GM04504 (cell line): ENCODE measurements at regions not wholly inside any gene's neighbourhood (a gene's known extent, or its start where the extent isn't known, plus 50 kb on each side); places are given as distances from the start of the nearest gene placed in this dataset.
A peak's percentile ranks its signal among the peaks of the same experiment; 100 is the strongest.
"Not testable (repeated sequence)": the region's sequence is repeated elsewhere in the genome, so short reads cannot be mapped to it uniquely, and the experiment has no call there.

ENCODE experiments used
- DNase-seq: peaks from one replicate; pipeline ENCODE4 v3.0.0-alpha.2; 2012; ENCODE audit warnings: low read depth

GRCh38 chr2:172261292-172261691, 158.6 kb upstream of the DLX2 start:
- DNase-seq, result no peak

DNA sequence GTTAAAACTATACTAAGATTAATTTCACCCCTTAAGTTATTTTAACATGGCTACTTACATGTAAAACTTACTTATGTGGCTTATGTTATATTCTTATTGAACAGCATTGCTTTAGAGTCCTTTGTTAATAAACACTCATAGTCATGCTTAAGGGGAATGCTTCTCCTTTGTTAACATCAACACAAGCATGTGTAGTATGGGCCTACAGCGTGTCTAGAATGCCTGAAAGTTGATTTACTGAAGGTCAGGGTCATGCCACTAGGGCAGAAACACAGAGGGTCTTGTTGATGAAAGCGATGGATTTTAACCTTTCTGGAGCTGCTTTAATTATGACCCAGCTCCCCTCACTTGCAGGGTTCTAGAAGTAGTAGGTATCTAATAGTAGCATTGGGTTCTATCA, 159.8 kb upstream of the DLX2 start:
- DNase-seq, result no peak

- DNase-seq, result not testable (repeated sequence)
These were observed 162.1 kb upstream of the DLX2 start for GRCh38 chr2:172264820-172265219.

DNA sequence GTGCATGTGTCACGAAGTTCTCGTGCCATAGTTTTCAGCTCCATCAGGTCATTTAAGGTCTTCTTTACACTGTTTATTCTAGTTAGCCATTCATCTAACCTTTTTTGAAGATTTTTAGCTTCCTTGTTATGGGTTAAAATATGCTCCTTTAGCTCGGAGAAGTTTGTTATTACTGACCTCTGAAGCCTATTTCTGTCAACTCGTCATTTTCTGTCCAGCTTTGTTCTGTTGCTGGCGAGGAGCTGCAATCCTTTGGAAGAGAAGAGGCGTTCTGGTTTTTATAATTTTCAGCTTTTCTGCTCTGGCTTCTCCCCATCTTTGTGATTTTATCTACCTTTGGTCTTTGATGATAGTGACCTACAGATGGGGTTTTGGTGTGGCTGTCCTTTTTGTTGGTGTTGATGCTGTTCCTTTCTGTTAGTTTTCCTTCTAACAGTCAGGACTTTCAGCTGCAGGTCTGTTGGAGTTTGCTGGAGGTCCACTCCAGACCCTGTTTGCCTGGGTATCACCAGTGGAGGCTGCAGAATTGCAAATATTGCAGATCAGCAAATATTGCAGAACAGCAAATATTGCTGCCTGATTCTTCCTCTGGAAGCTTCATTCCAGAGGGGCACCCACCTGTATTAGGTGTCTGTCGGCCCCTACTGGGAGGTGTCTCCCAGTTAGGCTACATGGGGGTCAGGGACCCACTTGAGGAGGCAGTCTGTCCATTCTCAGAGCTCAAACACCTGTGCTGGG, 157.7 kb upstream of the ITGA6 start:
- DNase-seq, result not testable (repeated sequence)

GRCh38 chr2:172270278-172271079, 156.9 kb upstream of the ITGA6 start:
- no peak for DNase-seq

DNA sequence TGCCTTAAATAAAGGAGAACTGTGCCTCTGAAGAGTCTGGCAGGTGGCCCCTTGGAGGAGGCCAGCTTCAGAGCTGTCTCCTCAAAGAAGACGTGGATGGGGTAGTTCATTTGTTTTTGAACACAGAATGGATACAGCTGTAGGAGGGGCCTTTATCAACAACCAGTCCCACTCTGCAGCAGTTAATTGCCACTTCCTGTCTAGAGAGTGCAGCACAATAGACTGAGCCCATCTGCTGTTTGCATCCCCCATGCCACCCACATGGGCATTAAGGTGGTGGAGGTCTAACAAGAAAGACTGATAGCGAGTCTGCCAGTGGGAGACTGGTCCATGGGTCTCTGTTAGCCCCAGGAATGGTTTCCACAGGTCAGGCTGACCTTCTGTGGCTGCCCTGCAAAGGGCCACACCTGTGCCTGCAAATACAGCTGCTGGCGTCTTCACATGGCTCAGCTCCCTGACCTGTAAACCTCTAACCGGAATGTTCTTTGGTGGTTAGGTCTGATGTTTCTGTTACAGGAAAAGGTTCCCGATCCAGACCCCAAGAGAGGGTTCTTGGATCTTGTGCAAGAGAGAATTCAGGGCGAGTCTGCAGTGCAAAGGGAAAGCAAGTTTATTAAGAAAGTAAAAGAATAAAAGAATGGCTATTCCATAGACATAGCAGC, 153.3 kb upstream of the ITGA6 start:
- no peak for DNase-seq

- DNase-seq, result no peak
These were observed 152.1 kb upstream of the ITGA6 start for GRCh38 chr2:172275239-172275638.

- DNase-seq, result no peak
These were observed 150.4 kb upstream of the ITGA6 start for GRCh38 chr2:172276961-172277360.

- no peak for DNase-seq
These were observed 148.7 kb upstream of the ITGA6 start for GRCh38 chr2:172278667-172279066.

- no peak for DNase-seq
These were observed 148.2 kb upstream of the ITGA6 start for GRCh38 chr2:172279214-172279613.

- no peak for DNase-seq
These were observed 147.6 kb upstream of the ITGA6 start for GRCh38 chr2:172279813-172280212.

- no peak for DNase-seq
These were observed 146.6 kb upstream of the ITGA6 start for GRCh38 chr2:172280571-172281361.

GRCh38 chr2:172281648-172282570, 145.5 kb upstream of the ITGA6 start:
- peak; percentile 48 for DNase-seq

DNA sequence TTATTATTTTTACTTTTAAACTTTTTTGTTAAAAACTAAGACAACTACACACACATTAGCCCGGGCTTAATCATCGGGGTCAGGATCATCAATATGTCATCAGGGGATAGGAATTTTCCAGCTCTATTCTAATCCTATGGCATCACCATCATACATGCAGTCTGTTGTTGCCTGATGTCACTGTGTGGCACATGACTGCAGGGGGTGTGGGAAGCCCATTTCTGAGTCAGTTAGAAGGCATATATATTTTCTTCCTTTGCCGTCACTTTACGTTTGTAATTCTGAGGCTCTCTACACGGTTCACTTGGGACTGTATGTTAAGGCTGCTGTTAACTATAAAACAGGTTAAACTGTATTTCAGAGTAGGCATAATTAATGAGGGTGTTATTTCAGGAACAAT, 144.4 kb upstream of the ITGA6 start:
- peak; percentile 60 for DNase-seq

DNA sequence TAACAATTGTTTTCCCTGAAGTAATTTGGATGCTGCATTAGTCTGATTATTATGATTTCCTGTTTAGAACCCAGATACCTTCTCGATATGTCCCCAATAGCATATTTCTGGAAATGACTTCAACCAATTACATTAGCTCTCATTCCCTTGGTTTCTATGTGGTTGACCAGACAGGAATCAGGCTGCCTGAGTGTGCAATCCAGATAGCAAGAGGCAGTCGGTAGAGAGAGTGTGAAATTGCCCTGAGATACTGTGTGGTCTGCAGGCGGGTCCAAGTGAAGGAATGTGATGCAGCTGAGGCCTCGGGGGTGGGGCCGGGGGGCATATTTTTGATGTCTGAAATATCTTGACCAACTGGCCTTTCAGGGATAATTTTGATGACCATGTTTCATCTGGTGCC, 143.9 kb upstream of the ITGA6 start:
- DNase-seq, result no peak

- no peak for DNase-seq
These were observed 143.2 kb upstream of the ITGA6 start for GRCh38 chr2:172284209-172284608.

DNA sequence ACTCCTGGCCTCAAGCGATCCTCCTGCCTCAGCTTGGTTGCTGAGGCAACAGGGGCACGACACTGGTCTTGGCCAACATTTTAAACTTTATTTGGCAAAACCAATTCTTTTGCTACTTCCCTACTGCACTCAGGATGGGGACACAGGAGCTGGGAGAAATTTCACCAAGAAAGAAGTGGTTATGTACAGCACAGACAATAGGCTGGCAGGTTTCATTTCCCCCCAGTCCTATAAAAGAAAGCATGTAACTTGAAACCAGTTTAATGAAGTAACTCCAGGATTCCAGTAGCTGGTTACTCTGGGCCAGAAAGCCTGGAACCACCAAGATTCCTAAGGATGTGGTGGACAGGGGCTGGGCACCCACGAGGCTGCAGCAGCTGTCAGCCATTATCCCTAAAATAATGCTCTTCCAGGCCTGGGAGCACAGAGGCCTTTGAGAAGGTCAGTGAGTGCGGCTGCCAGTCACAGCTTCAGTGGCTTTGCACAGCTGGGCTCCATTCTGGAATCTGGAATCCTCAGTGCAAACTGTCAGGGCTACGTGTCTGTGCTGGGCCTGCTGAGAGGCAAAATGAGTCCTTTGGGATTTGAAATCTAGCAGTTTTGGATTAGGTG, 142.3 kb upstream of the ITGA6 start:
- DNase-seq, result peak; percentile 88

GRCh38 chr2:172285760-172286159, 141.6 kb upstream of the ITGA6 start:
- no peak for DNase-seq

DNA sequence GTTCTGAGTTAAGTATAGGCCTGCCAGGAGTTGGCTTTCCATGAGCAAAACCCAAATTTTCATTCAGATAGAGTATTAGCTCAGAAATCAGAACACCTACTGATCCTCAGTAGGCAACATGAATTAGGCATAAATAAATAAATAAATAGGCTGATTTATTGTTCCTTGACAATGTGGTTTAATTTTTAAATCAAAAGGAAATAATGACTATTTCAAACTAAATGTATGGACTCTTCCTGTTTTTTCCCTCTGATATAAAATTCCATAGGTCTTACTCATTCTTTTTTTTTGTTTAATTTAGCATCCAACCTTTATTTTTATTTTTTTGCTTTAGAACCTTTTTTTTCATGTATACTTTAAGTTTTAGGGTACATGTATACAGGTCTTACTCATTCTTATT, 140.2 kb upstream of the ITGA6 start:
- no peak for DNase-seq

- DNase-seq, result no peak
These were observed 139.6 kb upstream of the ITGA6 start for GRCh38 chr2:172287605-172288315.
